GM18505 (cell line): ENCODE measurements at regions not wholly inside any gene's neighbourhood (a gene's known extent, or its start where the extent isn't known, plus 50 kb on each side); places are given as distances from the start of the nearest gene placed in this dataset.

Source experiments
- ATAC-seq: cut with Tn5 transposase; IDR thresholded peaks from one replicate; pipeline ENCODE4 v1.9.1; 2021; ENCODE audit not compliant: unreplicated experiment
- POLR2A ChIP-seq: IDR thresholded peaks from 4 replicates; pipeline ENCODE4 v1.6.1; 2011; ENCODE audit warnings: borderline replicate concordance; ENCODE audit not compliant: insufficient read depth, insufficient read length; ENCODE audit errors: extremely low read depth

DNA sequence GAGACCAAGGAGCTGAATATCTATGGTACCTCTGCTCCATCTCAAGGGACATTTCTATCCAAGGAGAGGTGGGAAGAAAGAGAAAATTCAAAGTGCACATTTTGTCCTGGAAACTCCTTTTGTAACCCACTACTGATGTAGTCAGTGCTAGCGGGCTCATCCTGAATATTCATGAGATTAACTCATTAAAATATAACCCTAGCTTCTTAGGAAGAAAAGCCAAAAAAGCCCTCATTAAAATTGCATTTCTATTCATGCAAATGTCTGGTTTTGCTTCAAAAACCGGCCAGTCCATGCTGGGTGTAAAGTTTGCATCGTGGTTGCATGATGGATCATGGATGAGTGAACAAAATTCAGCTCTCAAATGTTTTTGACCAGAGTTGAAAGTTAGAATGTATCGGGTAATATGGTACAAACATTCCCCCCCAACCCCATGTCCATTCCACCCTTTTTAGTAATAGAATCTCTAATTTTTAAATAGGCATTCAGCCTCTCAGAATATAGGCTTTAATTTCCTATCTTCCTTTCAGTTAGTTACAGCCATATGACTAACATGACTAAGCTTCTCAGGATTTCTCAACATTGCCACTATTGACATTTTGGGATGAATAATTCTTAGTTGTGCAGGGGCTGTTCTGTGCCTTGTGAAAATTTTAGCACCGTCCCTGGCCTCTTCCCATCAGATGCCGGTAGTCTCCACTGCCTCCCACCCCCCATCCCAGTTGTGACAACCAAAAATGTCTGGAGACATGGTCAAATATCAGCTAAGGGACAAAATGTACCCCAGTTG lies 104.2 kb upstream of the RND3 start:
- no peak for ATAC-seq
- no peak for TF ChIP-seq POLR2A

DNA sequence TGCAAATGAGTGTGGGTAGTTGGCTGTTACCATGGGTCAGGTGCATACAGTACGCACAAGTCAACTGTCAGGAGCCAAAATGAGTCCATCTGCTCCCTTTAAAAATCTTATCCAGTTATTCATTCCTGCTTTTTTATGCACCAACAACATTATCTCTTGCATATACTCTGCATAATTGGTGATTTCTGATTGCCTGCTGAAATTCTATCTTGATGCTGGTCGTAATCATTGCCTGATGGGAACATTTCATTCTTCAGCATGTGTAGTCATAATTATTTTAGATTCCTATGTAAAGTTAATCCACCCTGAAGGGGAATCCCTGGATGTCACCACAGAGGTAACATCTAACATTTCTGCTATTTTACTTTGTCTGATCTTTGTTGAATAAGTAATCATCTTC lies 102.2 kb upstream of the RND3 start:
- no peak for TF ChIP-seq POLR2A
- no peak for ATAC-seq

DNA sequence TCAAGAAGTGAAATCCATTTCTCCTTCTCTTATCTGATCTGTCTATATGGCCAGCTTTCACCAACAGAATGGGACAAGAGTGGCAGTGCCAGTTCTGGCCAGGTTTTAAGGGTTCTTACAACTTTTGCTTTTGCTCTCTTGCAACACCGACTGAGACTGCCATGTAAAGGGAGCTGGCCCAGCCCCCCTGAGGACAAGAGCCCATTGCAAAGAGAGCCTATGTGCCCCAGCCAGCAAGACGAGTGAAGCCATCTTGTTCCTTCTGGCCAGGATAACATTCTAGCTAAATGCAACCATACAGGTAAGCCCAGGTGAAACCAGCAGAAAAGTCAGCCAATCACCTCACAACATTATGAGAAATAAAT lies 101.0 kb upstream of the RND3 start:
- no peak for ATAC-seq
- TF ChIP-seq POLR2A: no peak

DNA sequence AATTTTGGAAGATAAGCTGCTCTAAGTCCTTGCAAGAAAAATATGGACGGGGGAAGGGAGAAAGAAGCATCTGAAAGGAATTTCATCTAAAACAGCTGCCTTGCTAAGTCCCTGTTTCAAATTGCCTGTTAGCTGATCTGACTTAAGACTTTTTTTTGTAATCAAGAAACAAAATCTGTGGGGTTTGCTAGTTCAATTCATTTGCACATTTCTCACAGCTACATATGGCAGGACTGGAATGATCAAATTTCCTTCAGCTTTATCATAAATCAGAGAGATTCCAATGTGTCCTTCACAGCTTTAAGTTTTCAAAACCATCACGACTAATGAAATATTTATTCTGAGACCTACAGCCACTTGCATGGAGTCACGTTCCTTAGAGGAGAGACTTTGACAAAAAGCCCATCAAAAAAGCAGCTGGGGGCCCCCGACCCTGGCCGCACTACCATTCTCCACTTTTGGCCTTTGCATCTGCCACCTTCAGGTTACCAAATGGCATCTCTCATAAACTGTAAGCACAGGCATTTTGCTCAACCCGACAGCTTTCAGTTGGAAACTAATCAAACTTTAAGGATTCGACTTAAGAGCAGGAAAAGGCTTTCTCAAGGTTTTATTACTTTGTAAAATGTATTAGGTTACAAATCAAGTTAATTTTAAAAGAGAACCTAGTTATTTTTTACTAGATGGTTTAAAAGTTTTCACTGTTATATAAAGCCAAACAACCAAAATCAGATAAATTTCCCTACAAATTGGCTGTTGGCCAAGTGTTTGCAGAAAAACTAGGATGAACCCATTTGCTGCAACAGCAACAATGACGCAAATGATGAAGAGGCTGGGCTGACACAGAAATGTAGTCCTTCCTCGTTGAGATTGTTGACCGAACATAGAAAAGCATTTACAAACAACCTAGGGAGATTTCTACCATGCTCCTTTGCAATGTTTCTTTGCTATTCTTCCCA lies 100.4 kb upstream of the RND3 start:
- no peak for TF ChIP-seq POLR2A
- ATAC-seq: no peak

DNA sequence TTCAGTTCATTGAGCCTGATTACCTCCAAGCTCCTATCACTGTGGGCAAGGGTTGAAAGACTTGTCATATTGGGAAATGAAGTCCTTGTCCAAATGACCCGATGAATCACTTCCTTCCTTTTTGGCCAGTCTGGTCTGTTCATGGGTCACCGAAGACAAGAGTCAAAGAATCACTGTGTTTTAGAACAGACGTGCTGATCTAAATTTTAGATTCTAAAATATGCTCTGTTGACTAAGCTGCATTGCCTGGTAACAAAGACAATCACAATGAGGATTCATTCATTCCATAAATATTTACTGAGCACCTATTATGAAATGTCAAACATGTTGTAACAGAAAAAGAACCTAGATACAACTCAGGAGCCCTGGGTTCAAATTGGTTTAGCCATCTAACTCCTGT lies 99.4 kb upstream of the RND3 start:
- TF ChIP-seq POLR2A: no peak
- ATAC-seq: no peak

- no peak for ATAC-seq
- no peak for TF ChIP-seq POLR2A
Measured at GRCh38 chr2:150585221-150585971, 97.9 kb upstream of the RND3 start.

GRCh38 chr2:150584081-150584480 lies 96.6 kb upstream of the RND3 start:
- ATAC-seq: no peak
- no peak for TF ChIP-seq POLR2A

- no peak for TF ChIP-seq POLR2A
- no peak for ATAC-seq
Measured at GRCh38 chr2:150581717-150582472, 94.4 kb upstream of the RND3 start.

DNA sequence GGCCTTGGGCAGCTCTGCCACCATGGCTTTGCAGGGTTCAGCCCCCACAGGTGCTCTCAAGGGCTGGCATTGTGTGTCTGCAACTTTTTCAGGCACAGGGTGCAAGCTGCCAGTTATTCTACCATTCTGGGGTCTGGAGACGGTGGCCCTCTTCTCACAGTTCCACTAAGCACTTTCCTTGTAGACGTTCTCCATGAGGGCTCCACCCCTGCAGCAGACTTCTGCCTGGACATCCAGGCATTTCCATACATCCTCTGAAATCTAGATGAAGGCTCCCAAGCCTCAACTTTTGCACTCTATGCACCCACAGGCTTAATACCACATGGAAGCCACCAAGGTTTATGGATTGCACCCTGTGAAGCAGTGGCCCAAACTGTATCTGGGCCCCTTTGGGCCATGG lies 91.0 kb upstream of the RND3 start:
- ATAC-seq: no peak
- no peak for TF ChIP-seq POLR2A

- no peak for ATAC-seq
- TF ChIP-seq POLR2A: no peak
Measured at GRCh38 chr2:150575861-150576260, 88.4 kb upstream of the RND3 start.

- TF ChIP-seq POLR2A: no peak
- ATAC-seq: peak; percentile 97
Measured at GRCh38 chr2:150572961-150573395, 85.5 kb upstream of the RND3 start.

GRCh38 chr2:150572194-150572766 lies 84.8 kb upstream of the RND3 start:
- TF ChIP-seq POLR2A: no peak

More at GRCh38 chr2:150572194-150572766, 84.8 kb upstream of the RND3 start:
- no peak for ATAC-seq
